ENCODE measurements at regions not wholly inside any gene's neighbourhood (a gene's known extent, or its start where the extent isn't known, plus 50 kb on each side); places are given as distances from the start of the nearest gene placed in this dataset.

DNA sequence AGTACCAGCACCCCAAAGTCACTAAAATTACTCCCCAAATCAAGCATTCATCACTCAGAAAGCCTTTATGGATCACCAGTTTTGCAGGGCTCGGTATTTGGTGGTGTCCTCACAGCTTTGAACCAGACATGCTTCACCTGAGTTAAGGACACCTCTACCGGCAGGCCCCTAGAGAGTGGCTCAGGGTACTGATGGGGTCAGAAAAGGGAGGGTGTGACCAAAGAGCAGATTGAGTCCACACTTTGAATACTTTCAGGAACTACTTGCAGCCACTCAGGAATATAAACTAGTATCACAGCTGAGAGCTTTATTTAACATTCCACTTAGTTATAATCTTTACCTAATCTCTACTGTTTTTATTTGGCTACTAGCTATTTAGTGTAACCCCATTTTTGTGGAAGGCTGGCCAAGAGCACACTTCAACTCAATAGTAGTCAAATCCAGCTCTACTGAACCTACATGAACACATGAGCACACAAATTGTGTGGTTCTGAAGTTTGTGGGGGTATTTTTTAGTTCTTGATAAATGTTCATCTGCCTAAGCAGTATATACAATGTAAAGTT lies 109.6 kb upstream of the SPRY1 start:
- H2AFZ ChIP-seq (ENCODE audit: low read depth, low read length) = no peak overlapping the region
- no peaks in the 10 kb centered on the region for H4K20me1 ChIP-seq (ENCODE audit: insufficient read depth, low read length)
- no peaks in the 10 kb centered on the region for H3K27me3 ChIP-seq (ENCODE audit: low read depth, low read length)
- H3K9ac ChIP-seq (ENCODE audit: low read length) = no peak overlapping the region
- H3K4me1 ChIP-seq (ENCODE audit: low read length) = peaks cover 11% of the 10 kb centered on the region; the same call in 1 of the 2 replicates
- TF ChIP-seq, protein P1, sequence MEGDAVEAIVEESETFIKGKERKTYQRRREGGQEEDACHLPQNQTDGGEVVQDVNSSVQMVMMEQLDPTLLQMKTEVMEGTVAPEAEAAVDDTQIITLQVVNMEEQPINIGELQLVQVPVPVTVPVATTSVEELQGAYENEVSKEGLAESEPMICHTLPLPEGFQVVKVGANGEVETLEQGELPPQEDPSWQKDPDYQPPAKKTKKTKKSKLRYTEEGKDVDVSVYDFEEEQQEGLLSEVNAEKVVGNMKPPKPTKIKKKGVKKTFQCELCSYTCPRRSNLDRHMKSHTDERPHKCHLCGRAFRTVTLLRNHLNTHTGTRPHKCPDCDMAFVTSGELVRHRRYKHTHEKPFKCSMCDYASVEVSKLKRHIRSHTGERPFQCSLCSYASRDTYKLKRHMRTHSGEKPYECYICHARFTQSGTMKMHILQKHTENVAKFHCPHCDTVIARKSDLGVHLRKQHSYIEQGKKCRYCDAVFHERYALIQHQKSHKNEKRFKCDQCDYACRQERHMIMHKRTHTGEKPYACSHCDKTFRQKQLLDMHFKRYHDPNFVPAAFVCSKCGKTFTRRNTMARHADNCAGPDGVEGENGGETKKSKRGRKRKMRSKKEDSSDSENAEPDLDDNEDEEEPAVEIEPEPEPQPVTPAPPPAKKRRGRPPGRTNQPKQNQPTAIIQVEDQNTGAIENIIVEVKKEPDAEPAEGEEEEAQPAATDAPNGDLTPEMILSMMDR (IDR thresholded peaks at IDR 0.05; ENCODE audit: low read depth, low read length) = no peak
- TF ChIP-seq EZH2phosphoT487 (IDR thresholded peaks at IDR 0.05; ENCODE audit: low read depth) = no peak
- no peak overlapping the region for H3K4me3 ChIP-seq (ENCODE audit: low read length)
- peaks cover 11% of the 10 kb centered on the region for H3K36me3 ChIP-seq (replicated peaks; ENCODE audit: low read depth, low read length)
- no peaks in the 10 kb centered on the region for H3K79me2 ChIP-seq (ENCODE audit: low read length)
- peaks cover 15% of the 10 kb centered on the region; the same call in 1 of the 2 replicates for H3K9me3 ChIP-seq (ENCODE audit: insufficient read depth, low read length)
- no peak overlapping the region for H3K27ac ChIP-seq (ENCODE audit: low read length)
- H3K4me2 ChIP-seq (ENCODE audit: low read length) = no peak overlapping the region

DNA sequence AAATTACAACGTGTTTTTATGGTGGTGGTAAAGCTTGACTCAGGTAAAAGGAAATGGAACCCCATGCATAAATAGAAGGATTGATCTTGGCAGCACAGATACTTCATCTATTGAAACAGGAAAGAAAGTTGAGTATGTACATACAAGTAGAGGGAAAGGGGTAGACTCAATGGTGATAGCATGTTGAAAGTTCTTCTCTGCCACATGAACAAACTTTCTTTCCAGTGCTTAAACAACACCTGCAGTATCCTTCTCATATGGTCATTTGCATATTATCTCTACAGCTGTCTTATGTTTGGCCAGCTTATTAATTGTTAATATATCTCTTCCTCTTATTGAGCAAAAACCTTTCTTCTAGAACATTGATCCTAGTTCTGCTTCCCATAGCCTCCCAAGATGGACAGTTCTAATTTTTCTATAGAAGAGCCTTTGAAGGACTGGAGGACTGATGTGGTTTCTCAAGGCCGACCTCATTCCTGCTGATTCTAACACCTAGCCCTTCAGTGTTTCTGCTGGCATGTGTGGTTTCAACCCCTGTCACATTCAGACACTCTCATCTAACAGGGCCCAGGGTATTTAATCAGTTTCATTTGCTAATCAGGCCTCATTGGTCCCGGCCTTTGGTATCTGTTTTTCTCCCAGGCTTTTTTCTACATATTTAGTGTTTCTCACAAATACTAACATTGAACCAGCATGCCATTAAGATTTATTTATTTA lies 108.1 kb upstream of the SPRY1 start:
- Histone ChIP-seq H3K9me3 (ENCODE audit: insufficient read depth, low read length) (peaks cover 18% of the 10 kb centered on the region; the same call in 1 of the 2 replicates), H3K4me1 (ENCODE audit: low read length) (peaks cover 11% of the 10 kb centered on the region; the same call in 1 of the 2 replicates), H2AFZ (ENCODE audit: low read depth, low read length) (no peak overlapping the region), H3K27me3 (ENCODE audit: low read depth, low read length) (no peaks in the 10 kb centered on the region), H3K9ac (ENCODE audit: low read length) (no peak overlapping the region), H4K20me1 (ENCODE audit: insufficient read depth, low read length) (no peaks in the 10 kb centered on the region), H3K27ac (ENCODE audit: low read length) (no peak overlapping the region), H3K4me2 (ENCODE audit: low read length) (no peak overlapping the region), H3K79me2 (ENCODE audit: low read length) (no peaks in the 10 kb centered on the region), H3K4me3 (ENCODE audit: low read length) (no peak overlapping the region), H3K36me3 (replicated peaks; ENCODE audit: low read depth, low read length) (peaks cover 15% of the 10 kb centered on the region)
- TF ChIP-seq, protein P1 (IDR thresholded peaks at IDR 0.05; ENCODE audit: low read depth, low read length) = no peak
- no peak for TF ChIP-seq EZH2phosphoT487 (IDR thresholded peaks at IDR 0.05; ENCODE audit: low read depth)

DNA sequence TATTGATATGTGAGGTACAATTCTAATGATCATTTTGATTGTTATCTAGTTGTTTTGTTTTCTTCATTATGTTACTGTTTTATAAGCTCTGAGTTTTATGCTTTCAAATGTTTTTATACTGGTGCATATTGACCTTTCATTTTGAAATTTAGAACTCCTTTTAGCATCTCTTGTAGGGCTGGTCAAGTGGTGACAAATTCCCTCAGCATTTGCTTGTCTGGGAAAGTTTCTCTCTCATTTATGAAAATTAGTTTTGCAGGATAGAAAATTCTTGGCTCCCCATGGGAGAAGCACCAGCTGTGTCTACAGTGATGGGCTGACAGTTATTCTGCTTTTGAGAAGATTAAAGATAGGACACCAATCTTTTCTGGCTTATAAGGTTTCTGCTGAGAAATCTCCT lies 105.3 kb upstream of the SPRY1 start:
- Histone ChIP-seq H3K9me3 (ENCODE audit: insufficient read depth, low read length) (peaks cover 18% of the 10 kb centered on the region; the same call in 1 of the 2 replicates), H4K20me1 (ENCODE audit: insufficient read depth, low read length) (no peaks in the 10 kb centered on the region), H2AFZ (ENCODE audit: low read depth, low read length) (no peak overlapping the region), H3K27ac (ENCODE audit: low read length) (no peak overlapping the region), H3K27me3 (ENCODE audit: low read depth, low read length) (no peaks in the 10 kb centered on the region), H3K36me3 (replicated peaks; ENCODE audit: low read depth, low read length) (peaks cover 15% of the 10 kb centered on the region), H3K4me1 (ENCODE audit: low read length) (peaks cover 6% of the 10 kb centered on the region; the same call in 1 of the 2 replicates), H3K4me3 (ENCODE audit: low read length) (no peak overlapping the region), H3K79me2 (ENCODE audit: low read length) (no peaks in the 10 kb centered on the region), H3K4me2 (ENCODE audit: low read length) (no peak overlapping the region), H3K9ac (ENCODE audit: low read length) (no peak overlapping the region)
- TF ChIP-seq, protein P1 (IDR thresholded peaks at IDR 0.05; ENCODE audit: low read depth, low read length) = no peak
- no peak for TF ChIP-seq EZH2phosphoT487 (IDR thresholded peaks at IDR 0.05; ENCODE audit: low read depth)

DNA sequence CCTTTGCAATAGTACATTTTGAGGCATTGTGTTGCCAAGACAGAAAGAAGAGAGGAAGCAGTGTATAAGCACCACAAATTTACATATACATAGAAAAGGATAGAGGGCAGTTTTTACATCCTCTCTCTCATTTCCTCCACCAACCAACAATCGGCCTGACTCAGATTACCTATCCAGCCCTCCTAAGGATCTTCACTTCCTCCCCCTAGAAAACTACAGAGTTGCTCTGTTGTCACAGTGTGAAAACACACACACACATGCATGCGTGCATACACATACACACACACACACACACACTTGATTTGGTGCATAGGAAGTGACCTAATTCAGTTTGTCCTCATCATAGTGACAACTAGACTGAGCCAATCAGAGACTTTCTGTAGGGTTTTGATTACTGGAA lies 98.8 kb upstream of the SPRY1 start:
- TF ChIP-seq EZH2phosphoT487 (IDR thresholded peaks at IDR 0.05; ENCODE audit: low read depth) = no peak
- TF ChIP-seq, protein P1 (IDR thresholded peaks at IDR 0.05; ENCODE audit: low read depth, low read length) = no peak
- H3K9me3 ChIP-seq (ENCODE audit: insufficient read depth, low read length) = no peaks in the 10 kb centered on the region
- H2AFZ ChIP-seq (ENCODE audit: low read depth, low read length) = no peak overlapping the region
- H3K4me2 ChIP-seq (ENCODE audit: low read length) = no peak overlapping the region
- no peak overlapping the region for H3K9ac ChIP-seq (ENCODE audit: low read length)
- no peak overlapping the region for H3K27ac ChIP-seq (ENCODE audit: low read length)
- H3K79me2 ChIP-seq (ENCODE audit: low read length) = no peaks in the 10 kb centered on the region
- H3K27me3 ChIP-seq (ENCODE audit: low read depth, low read length) = no peaks in the 10 kb centered on the region
- no peaks in the 10 kb centered on the region for H4K20me1 ChIP-seq (ENCODE audit: insufficient read depth, low read length)
- H3K36me3 ChIP-seq (replicated peaks; ENCODE audit: low read depth, low read length) = peaks cover under 1% of the 10 kb centered on the region
- peaks cover 13% of the 10 kb centered on the region for H3K4me1 ChIP-seq (ENCODE audit: low read length)
- no peak overlapping the region for H3K4me3 ChIP-seq (ENCODE audit: low read length)
